H7 (cell line): ENCODE measurements at regions not wholly inside any gene's neighbourhood (a gene's known extent, or its start where the extent isn't known, plus 50 kb on each side); places are given as distances from the start of the nearest gene placed in this dataset.

Experiments used
- DNase-seq: peaks from one replicate; pipeline ENCODE4 v3.0.0; 2012
- H3K27me3 ChIP-seq: 2 replicates; pipeline ENCODE4 v1.6.0; 2011; ENCODE audit warnings: mild to moderate bottlenecking, low read length; ENCODE audit not compliant: control insufficient read depth, insufficient read depth
- H3K36me3 ChIP-seq: replicated peaks from 2 replicates; pipeline ENCODE4 v1.5.1; 2011; ENCODE audit warnings: low read length; ENCODE audit not compliant: control insufficient read depth, insufficient read depth
- H3K4me3 ChIP-seq: 2 replicates; pipeline ENCODE4 v1.5.1; 2011; ENCODE audit warnings: low read depth, mild to moderate bottlenecking, control low read depth, low read length, moderate library complexity; ENCODE audit not compliant: insufficient read depth

GRCh38 chr1:106494646-106495045 is 561.8 kb upstream of the PRMT6 start:
- Histone ChIP-seq H3K4me3 (no peak overlapping the region), H3K27me3 (no peaks in the 10 kb centered on the region), H3K36me3 (no peaks in the 10 kb centered on the region)
- DNase-seq = no peak

- no peak for DNase-seq
Measured at GRCh38 chr1:106498238-106498637, 558.2 kb upstream of the PRMT6 start.

GRCh38 chr1:106502659-106503058 is 553.8 kb upstream of the PRMT6 start:
- Histone ChIP-seq H3K4me3 (no peak overlapping the region), H3K36me3 (no peaks in the 10 kb centered on the region), H3K27me3 (no peaks in the 10 kb centered on the region)
- no peak for DNase-seq

More at GRCh38 chr1:106498238-106498637, 558.2 kb upstream of the PRMT6 start:
- H3K27me3 ChIP-seq = no peaks in the 10 kb centered on the region
- H3K4me3 ChIP-seq = no peak overlapping the region
- H3K36me3 ChIP-seq = no peaks in the 10 kb centered on the region

- Histone ChIP-seq H3K36me3 (no peaks in the 10 kb centered on the region), H3K27me3 (no peaks in the 10 kb centered on the region), H3K4me3 (no peak overlapping the region)
- peak; percentile 5 for DNase-seq
Measured at GRCh38 chr1:106515375-106515774, 541.1 kb upstream of the PRMT6 start.

- H3K36me3 ChIP-seq = no peaks in the 10 kb centered on the region
- H3K4me3 ChIP-seq = no peak overlapping the region
- no peaks in the 10 kb centered on the region for H3K27me3 ChIP-seq
- peak; percentile 5 for DNase-seq
Measured at GRCh38 chr1:106517224-106517623, 539.2 kb upstream of the PRMT6 start.

- DNase-seq = peak; percentile 24
- H3K27me3 ChIP-seq = no peaks in the 10 kb centered on the region
- H3K36me3 ChIP-seq = no peaks in the 10 kb centered on the region
- H3K4me3 ChIP-seq = no peak overlapping the region
Measured at GRCh38 chr1:106523497-106523896, 533.0 kb upstream of the PRMT6 start.

- Histone ChIP-seq H3K36me3 (no peaks in the 10 kb centered on the region), H3K27me3 (no peaks in the 10 kb centered on the region), H3K4me3 (no peak overlapping the region)
- no peak for DNase-seq
Measured at GRCh38 chr1:106524631-106525030, 531.8 kb upstream of the PRMT6 start.

- H3K4me3 ChIP-seq = no peak overlapping the region
- no peaks in the 10 kb centered on the region for H3K27me3 ChIP-seq
- H3K36me3 ChIP-seq = no peaks in the 10 kb centered on the region
- no peak for DNase-seq
Measured at GRCh38 chr1:106526650-106527049, 529.8 kb upstream of the PRMT6 start.

- Histone ChIP-seq H3K27me3 (no peaks in the 10 kb centered on the region), H3K4me3 (no peak overlapping the region), H3K36me3 (no peaks in the 10 kb centered on the region)
- DNase-seq = no peak
Measured at GRCh38 chr1:106534612-106535011, 521.9 kb upstream of the PRMT6 start.

GRCh38 chr1:106536741-106537140 is 519.7 kb upstream of the PRMT6 start:
- no peak overlapping the region for H3K4me3 ChIP-seq
- DNase-seq = no peak
- no peaks in the 10 kb centered on the region for H3K27me3 ChIP-seq
- H3K36me3 ChIP-seq = no peaks in the 10 kb centered on the region

GRCh38 chr1:106548726-106549125 is 507.7 kb upstream of the PRMT6 start:
- H3K27me3 ChIP-seq = no peaks in the 10 kb centered on the region

GRCh38 chr1:106554294-106554693 is 502.2 kb upstream of the PRMT6 start:
- no peak overlapping the region for H3K4me3 ChIP-seq
- no peak for DNase-seq
- H3K36me3 ChIP-seq = no peaks in the 10 kb centered on the region
- H3K27me3 ChIP-seq = no peaks in the 10 kb centered on the region

More at GRCh38 chr1:106548726-106549125, 507.7 kb upstream of the PRMT6 start:
- H3K4me3 ChIP-seq = no peak overlapping the region
- no peak for DNase-seq
- no peaks in the 10 kb centered on the region for H3K36me3 ChIP-seq

GRCh38 chr1:106555571-106555970 is 500.9 kb upstream of the PRMT6 start:
- no peak overlapping the region for H3K4me3 ChIP-seq
- H3K36me3 ChIP-seq = no peaks in the 10 kb centered on the region
- H3K27me3 ChIP-seq = no peaks in the 10 kb centered on the region
- no peak for DNase-seq

- Histone ChIP-seq H3K27me3 (no peaks in the 10 kb centered on the region), H3K36me3 (no peaks in the 10 kb centered on the region), H3K4me3 (no peak overlapping the region)
- DNase-seq = no peak
Measured at GRCh38 chr1:106564192-106564591, 492.3 kb upstream of the PRMT6 start.

GRCh38 chr1:106568201-106568974 is 488.1 kb upstream of the PRMT6 start:
- Histone ChIP-seq H3K4me3 (no peak overlapping the region), H3K27me3 (no peaks in the 10 kb centered on the region), H3K36me3 (no peaks in the 10 kb centered on the region)
- DNase-seq = no peak

GRCh38 chr1:106571109-106571508 is 485.4 kb upstream of the PRMT6 start:
- Histone ChIP-seq H3K36me3 (no peaks in the 10 kb centered on the region), H3K27me3 (no peaks in the 10 kb centered on the region), H3K4me3 (no peak overlapping the region)
- DNase-seq = no peak
